ENCODE measurements at regions not wholly inside any gene's neighbourhood (a gene's known extent, or its start where the extent isn't known, plus 50 kb on each side); places are given as distances from the start of the nearest gene placed in this dataset.

DNA sequence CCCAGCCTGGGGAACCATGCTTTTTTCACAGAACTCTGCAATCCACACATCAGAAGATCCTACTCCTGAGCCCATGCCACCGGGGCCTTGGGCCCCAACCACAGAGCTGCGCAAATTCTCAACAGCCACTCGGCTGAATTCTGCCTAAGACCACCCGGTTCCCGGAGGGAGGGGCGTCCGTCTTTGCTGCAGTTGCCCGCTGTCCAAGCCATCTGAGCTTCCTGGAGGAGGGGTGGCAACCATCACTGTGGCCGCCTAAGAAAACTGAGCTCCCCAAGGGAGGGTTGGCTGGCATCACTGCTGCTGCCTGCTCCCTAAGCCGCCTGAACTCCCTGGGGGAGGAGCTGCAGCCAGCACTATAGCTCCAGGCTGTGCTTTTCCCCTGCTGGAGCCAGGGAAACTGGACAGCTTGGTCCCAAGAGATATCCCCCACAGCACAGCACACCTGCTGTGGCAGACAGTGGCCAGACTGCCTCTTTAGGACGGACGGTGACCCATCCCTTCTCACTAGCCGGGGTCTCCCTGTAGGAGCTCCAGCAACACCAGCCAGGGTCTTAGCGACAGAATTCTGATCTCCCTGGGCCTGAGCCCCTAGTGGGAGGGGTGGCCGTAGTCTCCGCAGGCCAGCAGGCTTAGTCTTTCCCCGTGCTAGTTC, 1411.6 kb upstream of the CDH2 start:
- TF ChIP-seq CTCF (IDR thresholded peaks at IDR 0.05) (no peak), POLR2A (IDR thresholded peaks at IDR 0.05) (no peak)

Measured in heart left ventricle (tissue), 13 donors.